CD14-positive monocyte (primary cell): ENCODE measurements at regions not wholly inside any gene's neighbourhood (a gene's known extent, or its start where the extent isn't known, plus 50 kb on each side); places are given as distances from the start of the nearest gene placed in this dataset.

Source experiments
- DNase-seq, 3 donors: peaks; one replicate each; pipeline ENCODE4 v3.0.0-alpha.2; 2011 to 2022
- H2AFZ ChIP-seq: 2 replicates; pipeline ENCODE4 v1.6.0; 2012; ENCODE audit warnings: mild to moderate bottlenecking, low read depth, low read length, inconsistent platforms; ENCODE audit not compliant: insufficient read depth, poor library complexity, severe bottlenecking
- H3K27ac ChIP-seq, 2 donors: 1 replicate in 1 of 2; 2 replicates in 1 of 2; pipeline ENCODE4 v1.5.1; 2012 to 2013; ENCODE audit warnings: low read length in 2 of 2, control low read depth in 1 of 2, inconsistent platforms in 1 of 2, low read depth in 1 of 2, mild to moderate bottlenecking in 1 of 2
- H3K27me3 ChIP-seq, 2 donors: one replicate each; pipeline versions ENCODE4 v1.6.0 to v1.6.1; 2011 to 2013; ENCODE audit warnings: low read length in 2 of 2; ENCODE audit not compliant: control insufficient read depth in 2 of 2, insufficient read depth in 2 of 2
- H3K36me3 ChIP-seq, 2 donors: replicated peaks in 1 of 2; 1 replicate in 1 of 2; 2 replicates in 1 of 2; pipeline versions ENCODE4 v1.5.1 to v1.6.1; 2012 to 2013; ENCODE audit warnings: low read length in 2 of 2, control low read depth in 1 of 2, inconsistent platforms in 1 of 2, mild to moderate bottlenecking in 1 of 2; ENCODE audit not compliant: insufficient read depth in 2 of 2, control insufficient read depth in 1 of 2
- H3K4me1 ChIP-seq, 2 donors: 1 replicate in 1 of 2; 2 replicates in 1 of 2; pipeline versions ENCODE4 v1.5.1 to v1.6.1; 2012 to 2013; ENCODE audit warnings: low read length in 2 of 2, control low read depth in 1 of 2, inconsistent platforms in 1 of 2, mild to moderate bottlenecking in 1 of 2, moderate library complexity in 1 of 2; ENCODE audit not compliant: insufficient read depth in 2 of 2, control insufficient read depth in 1 of 2
- H3K4me2 ChIP-seq: replicated peaks from 2 replicates; pipeline ENCODE3; 2012; ENCODE audit warnings: low read length, moderate library complexity, mild to moderate bottlenecking; ENCODE audit not compliant: poor library complexity, severe bottlenecking; ENCODE audit errors: extremely low read depth
- H3K4me3 ChIP-seq, 3 experiments: fragments of 200-600 bp in 1 of 3; sonication (generic) in 1 of 3; replicated peaks in 1 of 3; 1 replicate in 2 of 3; 2 replicates in 1 of 3; pipeline ENCODE4 v1.5.1; 2011 to 2013; ENCODE audit warnings: low read length in 3 of 3, mild to moderate bottlenecking in 3 of 3, control low read depth in 2 of 3, low read depth in 2 of 3, inconsistent platforms in 1 of 3, moderate library complexity in 1 of 3
- H3K79me2 ChIP-seq: 2 replicates; pipeline ENCODE4 v1.6.0; 2012; ENCODE audit warnings: mild to moderate bottlenecking, control low read depth, inconsistent platforms, low read length, moderate library complexity; ENCODE audit not compliant: insufficient read depth
- H3K9ac ChIP-seq: 2 replicates; pipeline ENCODE4 v1.6.0; 2017; ENCODE audit warnings: low read length, mild to moderate bottlenecking; ENCODE audit not compliant: insufficient read depth, poor library complexity, severe bottlenecking
- H3K9me3 ChIP-seq, 2 donors: replicated peaks in 1 of 2; 1 replicate in 1 of 2; 2 replicates in 1 of 2; pipeline versions ENCODE4 v1.5.1 to v1.6.1; 2012 to 2013; ENCODE audit warnings: low read length in 2 of 2, control low read depth in 1 of 2; ENCODE audit not compliant: control insufficient read depth in 1 of 2, insufficient read depth in 1 of 2
- H4K20me1 ChIP-seq: 2 replicates; pipeline ENCODE4 v1.6.0; 2012; ENCODE audit warnings: mild to moderate bottlenecking, low read length, control low read depth, moderate library complexity; ENCODE audit not compliant: insufficient read depth
- H3K27ac Mint-ChIP-seq, 7 donors: one replicate each; pipeline ENCODE4 v1.8.0; 2020; ENCODE audit warnings: mild to moderate bottlenecking in 7 of 7, mixed read lengths in 7 of 7, moderate library complexity in 6 of 7, inconsistent platforms in 2 of 7
- H3K27me3 Mint-ChIP-seq, 3 donors: one replicate each; pipeline ENCODE4 v1.8.0; 2021 to 2022; ENCODE audit warnings: low read depth in 3 of 3, mild to moderate bottlenecking in 3 of 3, mixed read lengths in 3 of 3, moderate library complexity in 3 of 3, inconsistent platforms in 1 of 3
- H3K36me3 Mint-ChIP-seq, 2 donors: one replicate each; pipeline ENCODE4 v1.8.0; 2020; ENCODE audit warnings: mixed read lengths in 2 of 2, inconsistent platforms in 1 of 2, mild to moderate bottlenecking in 1 of 2
- H3K4me1 Mint-ChIP-seq: one replicate; pipeline ENCODE4 v1.8.0; 2020; ENCODE audit warnings: mild to moderate bottlenecking, mixed read lengths
- H3K4me3 Mint-ChIP-seq, 2 donors: one replicate each; pipeline ENCODE4 v1.8.0; 2020; ENCODE audit warnings: mild to moderate bottlenecking in 2 of 2, mixed read lengths in 2 of 2, moderate library complexity in 1 of 2
- H3K9me3 Mint-ChIP-seq, 7 donors: one replicate each; pipeline ENCODE4 v1.8.0; 2020 to 2022; ENCODE audit warnings: mixed read lengths in 7 of 7, mild to moderate bottlenecking in 6 of 7, moderate library complexity in 6 of 7, inconsistent platforms in 2 of 7
- CTCF ChIP-seq: fragments of 200-600 bp; IDR thresholded peaks from one replicate; pipeline ENCODE4 v1.8.0; 2022; ENCODE audit warnings: antibody characterized with exemption, mild to moderate bottlenecking
- WGBS: methylation state at CpG from one replicate; pipeline ENCODE4 v1.1.5; 2013; ENCODE audit warnings: missing lambda C conversion rate; ENCODE audit not compliant: insufficient coverage; 5-methylcytosine and 5-hydroxymethylcytosine counted together
- intact Hi-C, 2 donors: fragments of 100-400 bp; cut with micrococcal nuclease; formaldehyde crosslinking; loops; one replicate each; pipeline versions ENCODE4 v1.15.0 to v1.15.1; 2023

GRCh38 chr10:6962576-6962975 is 382.5 kb upstream of the PRKCQ start:
- intact Hi-C loops, result no loop called here
- no peaks in the 10 kb centered on the region for H3K79me2 ChIP-seq
- no peaks in the 10 kb centered on the region for H3K36me3 ChIP-seq
- no peak overlapping the region for H3K9ac ChIP-seq
- Mint-ChIP-seq H3K4me1 (peaks cover 14% of the 10 kb centered on the region), H3K36me3 (no peaks in the 10 kb centered on the region), H3K27ac (no peak overlapping the region), H3K27me3 (peaks cover 0 to 2% (median 0%) of the 10 kb centered on the region in 3 donors), H3K9me3 (peaks cover 5 to 6% (median 5%) of the 10 kb centered on the region in 7 donors), H3K4me3 (no peak overlapping the region)
- no peak for TF ChIP-seq CTCF
- H3K27me3 ChIP-seq, result no peaks in the 10 kb centered on the region
- H3K4me2 ChIP-seq, result no peak overlapping the region
- WGBS, result 94% methylated on average over 5 of the region's 6 CpGs
- H4K20me1 ChIP-seq, result no peaks in the 10 kb centered on the region
- H3K4me1 ChIP-seq, result peaks cover 0 to 6% of the 10 kb centered on the region in 2 donors
- H2AFZ ChIP-seq, result no peak overlapping the region
- H3K4me3 ChIP-seq, result no peak overlapping the region
- H3K9me3 ChIP-seq, result peaks cover 3 to 5% of the 10 kb centered on the region in 2 donors
- no peak overlapping the region for H3K27ac ChIP-seq
- DNase-seq, result no peak

GRCh38 chr10:6958711-6959110 is 378.6 kb upstream of the PRKCQ start:
- no peak overlapping the region for H3K4me2 ChIP-seq
- DNase-seq, result no peak
- intact Hi-C loops, result no loop called here
- no peak overlapping the region for H3K9ac ChIP-seq
- Mint-ChIP-seq H3K36me3 (no peaks in the 10 kb centered on the region), H3K27me3 (peaks cover 0 to 5% (median 2%) of the 10 kb centered on the region in 3 donors), H3K4me1 (peaks cover 7% of the 10 kb centered on the region), H3K9me3 (peaks cover 0 to 2% (median 0%) of the 10 kb centered on the region in 7 donors), H3K4me3 (no peak overlapping the region), H3K27ac (no peak overlapping the region)
- H3K9me3 ChIP-seq, result no peaks in the 10 kb centered on the region
- H3K27me3 ChIP-seq, result no peaks in the 10 kb centered on the region
- peaks cover 0 to 6% of the 10 kb centered on the region in 2 donors for H3K4me1 ChIP-seq
- H3K79me2 ChIP-seq, result no peaks in the 10 kb centered on the region
- WGBS, result no CpG with 5 or more reads among the region's 1 CpG
- H2AFZ ChIP-seq, result no peak overlapping the region
- H3K4me3 ChIP-seq, result no peak overlapping the region
- no peaks in the 10 kb centered on the region for H4K20me1 ChIP-seq
- H3K27ac ChIP-seq, result no peak overlapping the region
- TF ChIP-seq CTCF, result no peak
- no peaks in the 10 kb centered on the region for H3K36me3 ChIP-seq
